MM.1S (cell line): ENCODE measurements at regions not wholly inside any gene's neighbourhood (a gene's known extent, or its start where the extent isn't known, plus 50 kb on each side); places are given as distances from the start of the nearest gene placed in this dataset.

Experiments used
- DNase-seq: peaks from one replicate; pipeline ENCODE4 v3.0.0-alpha.2; 2015
- H2AFZ ChIP-seq: fragments of 300-600 bp; sonication (generic); 2 replicates; pipeline ENCODE4 v1.6.0; 2016; ENCODE audit warnings: antibody characterized with exemption, low read length
- H3F3A ChIP-seq: fragments of 300-600 bp; sonication (generic); 2 replicates; pipeline ENCODE4 v1.6.1; 2016; ENCODE audit warnings: mild to moderate bottlenecking, antibody characterized with exemption, low read length, moderate library complexity, mixed read lengths; ENCODE audit not compliant: insufficient read depth
- H3K27ac ChIP-seq: fragments of 300-600 bp; sonication (generic); 2 replicates; pipeline ENCODE4 v1.5.1; 2016; ENCODE audit warnings: mild to moderate bottlenecking, low read length
- H3K27me3 ChIP-seq: fragments of 300-600 bp; sonication (generic); replicated peaks from 2 replicates; pipeline ENCODE4 v1.6.0; 2016; ENCODE audit warnings: low read length; ENCODE audit not compliant: insufficient read depth
- H3K36me3 ChIP-seq: fragments of 300-600 bp; sonication (generic); replicated peaks from 2 replicates; pipeline ENCODE4 v1.6.1; 2016; ENCODE audit warnings: mild to moderate bottlenecking, low read length, mixed read lengths; ENCODE audit not compliant: insufficient read depth
- H3K4me1 ChIP-seq: fragments of 300-600 bp; sonication (generic); 2 replicates; pipeline ENCODE4 v1.6.1; 2016; ENCODE audit warnings: low read length, mixed read lengths
- H3K4me2 ChIP-seq: fragments of 300-600 bp; sonication (generic); 2 replicates; pipeline ENCODE4 v1.6.0; 2016; ENCODE audit warnings: low read depth, low read length
- H3K4me3 ChIP-seq: fragments of 300-600 bp; sonication (generic); 2 replicates; pipeline ENCODE4 v1.5.1; 2016; ENCODE audit warnings: low read length, mixed read lengths
- H3K79me2 ChIP-seq: fragments of 300-600 bp; sonication (generic); 2 replicates; pipeline ENCODE4 v1.6.1; 2016; ENCODE audit warnings: mixed run types, low read length, mixed read lengths
- H3K9ac ChIP-seq: fragments of 300-600 bp; sonication (generic); 2 replicates; pipeline ENCODE4 v1.6.1; 2016; ENCODE audit warnings: low read length, mixed read lengths
- H3K9me2 ChIP-seq: fragments of 300-600 bp; sonication (generic); replicated peaks from 2 replicates; pipeline ENCODE4 v1.6.1; 2016; ENCODE audit warnings: mild to moderate bottlenecking, low read length, mixed read lengths; ENCODE audit not compliant: insufficient read depth
- H3K9me3 ChIP-seq: fragments of 300-600 bp; sonication (generic); replicated peaks from 2 replicates; pipeline ENCODE4 v1.6.1; 2016; ENCODE audit warnings: mild to moderate bottlenecking, low read length, mixed read lengths; ENCODE audit not compliant: insufficient read depth
- H4K20me1 ChIP-seq: fragments of 300-600 bp; sonication (generic); 2 replicates; pipeline ENCODE4 v1.6.1; 2016; ENCODE audit warnings: mild to moderate bottlenecking, low read length, moderate library complexity, mixed read lengths; ENCODE audit not compliant: insufficient read depth
- EZH2 ChIP-seq: fragments of 300-600 bp; sonication (generic); optimal IDR thresholded peaks from 2 replicates; pipeline ENCODE3; 2017; ENCODE audit warnings: low read depth, mild to moderate bottlenecking, antibody characterized with exemption, low read length, mixed read lengths
- EZH2phosphoT487 ChIP-seq: fragments of 300-600 bp; sonication (generic); IDR thresholded peaks from 2 replicates; pipeline ENCODE4 v1.6.1; 2018; ENCODE audit warnings: antibody characterized with exemption, low read length
- TF ChIP-seq, protein P1 (sequence below): fragments of 300-600 bp; sonication (generic); IDR thresholded peaks from 2 replicates; pipeline ENCODE4 v1.5.1; 2016; ENCODE audit warnings: antibody characterized with exemption, low read length, mixed read lengths

DNA sequence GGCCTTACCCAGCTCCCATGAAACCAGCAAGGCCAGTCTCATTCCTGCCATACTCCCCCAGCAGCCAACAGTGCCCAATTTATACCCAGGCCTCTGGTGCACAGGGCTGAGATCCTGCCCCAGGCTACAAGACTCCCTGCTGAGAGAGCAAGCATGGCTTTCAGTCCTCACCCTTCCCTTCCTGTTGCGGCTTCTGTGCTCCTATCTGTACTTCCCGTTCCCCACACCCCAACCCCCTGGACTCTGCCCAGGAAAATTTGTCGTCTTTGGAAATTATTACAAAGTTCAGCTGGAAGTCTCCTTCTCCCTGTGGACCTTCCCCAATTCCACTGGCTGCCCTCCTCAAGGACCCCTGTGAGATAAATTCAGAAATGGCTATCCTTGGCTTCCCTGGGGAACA, 84.1 kb upstream of the GK2 start:
- no peaks in the 10 kb centered on the region for H4K20me1 ChIP-seq
- no peaks in the 10 kb centered on the region for H3K9me2 ChIP-seq
- no peaks in the 10 kb centered on the region for H3K4me1 ChIP-seq
- no peak overlapping the region for H3K27ac ChIP-seq
- no peaks in the 10 kb centered on the region for H3K79me2 ChIP-seq
- H3K4me2 ChIP-seq, result no peak overlapping the region
- H3F3A ChIP-seq, result no peaks in the 10 kb centered on the region
- H3K27me3 ChIP-seq, result no peaks in the 10 kb centered on the region
- DNase-seq, result no peak
- TF ChIP-seq EZH2 (no peak), EZH2phosphoT487 (no peak)
- TF ChIP-seq, protein P1, sequence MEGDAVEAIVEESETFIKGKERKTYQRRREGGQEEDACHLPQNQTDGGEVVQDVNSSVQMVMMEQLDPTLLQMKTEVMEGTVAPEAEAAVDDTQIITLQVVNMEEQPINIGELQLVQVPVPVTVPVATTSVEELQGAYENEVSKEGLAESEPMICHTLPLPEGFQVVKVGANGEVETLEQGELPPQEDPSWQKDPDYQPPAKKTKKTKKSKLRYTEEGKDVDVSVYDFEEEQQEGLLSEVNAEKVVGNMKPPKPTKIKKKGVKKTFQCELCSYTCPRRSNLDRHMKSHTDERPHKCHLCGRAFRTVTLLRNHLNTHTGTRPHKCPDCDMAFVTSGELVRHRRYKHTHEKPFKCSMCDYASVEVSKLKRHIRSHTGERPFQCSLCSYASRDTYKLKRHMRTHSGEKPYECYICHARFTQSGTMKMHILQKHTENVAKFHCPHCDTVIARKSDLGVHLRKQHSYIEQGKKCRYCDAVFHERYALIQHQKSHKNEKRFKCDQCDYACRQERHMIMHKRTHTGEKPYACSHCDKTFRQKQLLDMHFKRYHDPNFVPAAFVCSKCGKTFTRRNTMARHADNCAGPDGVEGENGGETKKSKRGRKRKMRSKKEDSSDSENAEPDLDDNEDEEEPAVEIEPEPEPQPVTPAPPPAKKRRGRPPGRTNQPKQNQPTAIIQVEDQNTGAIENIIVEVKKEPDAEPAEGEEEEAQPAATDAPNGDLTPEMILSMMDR, result no peak
- H3K9ac ChIP-seq, result no peak overlapping the region
- no peaks in the 10 kb centered on the region for H3K36me3 ChIP-seq
- H3K9me3 ChIP-seq, result no peaks in the 10 kb centered on the region
- H2AFZ ChIP-seq, result no peak overlapping the region
- H3K4me3 ChIP-seq, result no peak overlapping the region

DNA sequence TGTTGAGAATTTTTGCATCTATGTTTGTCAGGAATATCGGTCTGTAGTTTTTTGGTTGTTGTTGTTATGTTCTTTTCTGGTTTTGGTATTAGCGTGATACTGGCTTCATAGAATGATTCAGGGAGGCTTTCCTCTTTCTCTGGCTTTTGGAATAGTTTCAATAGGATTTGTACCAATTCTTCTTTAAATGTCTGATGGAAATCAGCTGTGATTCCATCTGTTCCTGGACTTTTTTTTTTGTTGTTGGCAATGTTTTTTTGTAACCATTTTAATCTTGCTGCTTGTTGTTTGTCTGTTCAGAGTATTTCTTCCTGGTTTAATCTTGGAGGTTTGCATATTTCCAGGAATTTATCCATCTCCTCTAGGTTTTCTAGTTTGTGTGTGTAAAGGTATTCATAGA, 81.5 kb upstream of the GK2 start:
- Histone ChIP-seq H3K9me3 (no peaks in the 10 kb centered on the region), H3K36me3 (no peaks in the 10 kb centered on the region), H3K9me2 (no peaks in the 10 kb centered on the region), H2AFZ (no peak overlapping the region), H3K9ac (no peak overlapping the region), H3K27me3 (no peaks in the 10 kb centered on the region), H3K4me1 (no peaks in the 10 kb centered on the region), H3K27ac (no peak overlapping the region), H3K4me3 (no peak overlapping the region), H3K4me2 (no peak overlapping the region), H4K20me1 (no peaks in the 10 kb centered on the region), H3K79me2 (no peaks in the 10 kb centered on the region), H3F3A (no peaks in the 10 kb centered on the region)
- TF ChIP-seq EZH2 (no peak), EZH2phosphoT487 (no peak)
- TF ChIP-seq, protein P1, result no peak
- no peak for DNase-seq

DNA sequence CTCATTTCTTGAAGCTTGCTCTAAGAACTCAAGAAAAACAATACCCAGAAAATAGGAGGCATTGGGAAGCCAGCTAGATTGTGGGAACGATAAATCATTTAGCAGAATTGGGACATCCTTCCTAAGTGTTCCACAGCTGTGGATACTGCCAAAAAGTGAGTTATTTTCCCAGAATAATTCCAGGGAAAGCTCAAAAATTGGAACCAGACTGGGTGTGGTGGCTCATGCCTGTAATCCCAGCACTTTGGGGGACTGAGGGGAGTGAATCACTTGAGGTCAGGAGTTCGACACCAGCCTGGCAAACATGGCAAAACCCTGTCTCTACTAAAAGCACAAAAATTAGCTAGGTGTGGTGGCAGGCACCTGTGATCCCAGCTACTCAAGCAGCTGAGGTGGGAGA, 68.2 kb upstream of the GK2 start:
- DNase-seq, result no peak
- no peak overlapping the region for H3K4me2 ChIP-seq
- no peak overlapping the region for H3K4me3 ChIP-seq
- H3K36me3 ChIP-seq, result no peaks in the 10 kb centered on the region
- H3K9ac ChIP-seq, result no peak overlapping the region
- TF ChIP-seq EZH2 (no peak), EZH2phosphoT487 (no peak)
- no peaks in the 10 kb centered on the region for H3K4me1 ChIP-seq
- H3K9me2 ChIP-seq, result no peaks in the 10 kb centered on the region
- no peaks in the 10 kb centered on the region for H3K9me3 ChIP-seq
- no peak overlapping the region for H3K27ac ChIP-seq
- no peaks in the 10 kb centered on the region for H3F3A ChIP-seq
- H4K20me1 ChIP-seq, result no peaks in the 10 kb centered on the region
- no peaks in the 10 kb centered on the region for H3K79me2 ChIP-seq
- no peaks in the 10 kb centered on the region for H3K27me3 ChIP-seq
- H2AFZ ChIP-seq, result no peak overlapping the region

DNA sequence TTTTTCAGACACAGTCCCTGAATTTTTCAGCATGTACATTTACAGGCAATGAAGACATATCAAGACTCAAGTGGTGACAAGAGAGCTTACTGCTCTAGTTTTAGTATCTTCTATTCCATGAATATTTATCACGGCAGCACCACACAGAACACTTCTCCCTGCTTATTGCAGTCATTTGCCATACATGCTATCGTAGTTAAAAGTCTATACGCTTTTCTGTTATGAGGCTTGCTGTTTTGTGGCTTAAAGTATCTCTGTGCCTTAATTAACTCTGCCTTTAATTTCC, 65.4 kb upstream of the GK2 start:
- no peak overlapping the region for H2AFZ ChIP-seq
- H3F3A ChIP-seq, result no peaks in the 10 kb centered on the region
- no peaks in the 10 kb centered on the region for H3K4me1 ChIP-seq
- no peak overlapping the region for H3K4me2 ChIP-seq
- no peaks in the 10 kb centered on the region for H3K9me2 ChIP-seq
- H3K4me3 ChIP-seq, result no peak overlapping the region
- H3K9me3 ChIP-seq, result no peaks in the 10 kb centered on the region
- no peaks in the 10 kb centered on the region for H3K79me2 ChIP-seq
- no peaks in the 10 kb centered on the region for H4K20me1 ChIP-seq
- no peak for DNase-seq
- no peak overlapping the region for H3K9ac ChIP-seq
- no peaks in the 10 kb centered on the region for H3K36me3 ChIP-seq
- no peak overlapping the region for H3K27ac ChIP-seq
- H3K27me3 ChIP-seq, result no peaks in the 10 kb centered on the region
- TF ChIP-seq EZH2, result no peak
- TF ChIP-seq, protein P1, result no peak
- no peak for TF ChIP-seq EZH2phosphoT487
